ENCODE measurements at regions not wholly inside any gene's neighbourhood (a gene's known extent, or its start where the extent isn't known, plus 50 kb on each side); places are given as distances from the start of the nearest gene placed in this dataset.

- no peak for TF ChIP-seq CTCF (IDR thresholded peaks at IDR 0.05)
- no peak for TF ChIP-seq POLR2A (IDR thresholded peaks at IDR 0.05)
Observed at GRCh38 chr4:22336822-22337221, 179.0 kb downstream of the ADGRA3 start.

Measured in heart left ventricle (tissue), 13 donors.